ENCODE measurements at regions not wholly inside any gene's neighbourhood (a gene's known extent, or its start where the extent isn't known, plus 50 kb on each side); places are given as distances from the start of the nearest gene placed in this dataset.

DNA sequence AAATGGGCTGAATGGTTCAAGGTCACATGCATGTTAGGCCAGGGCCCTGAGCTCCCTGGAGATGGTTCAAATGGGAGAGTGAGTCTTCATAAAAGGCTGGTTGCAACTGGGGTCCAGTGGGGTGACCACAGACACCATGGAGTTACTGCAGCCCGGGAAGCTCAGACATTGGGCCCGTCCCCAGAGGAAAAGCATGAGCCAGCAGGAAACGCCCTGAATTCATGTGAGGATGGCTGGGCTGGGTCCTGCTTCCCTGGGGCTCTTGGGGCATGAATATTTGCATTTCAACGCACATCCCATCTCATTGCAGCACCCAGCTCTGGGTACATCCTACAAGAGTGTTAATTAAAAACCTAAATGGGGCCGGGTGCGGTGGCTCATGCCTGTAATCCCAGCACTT lies 549.0 kb downstream of the TCERG1L start:
- H3K4me3 ChIP-seq (ENCODE audit: low read depth, low read length, poor library complexity, severe bottlenecking) = no peak overlapping the region
- no peaks in the 10 kb centered on the region for H3K9me3 ChIP-seq (ENCODE audit: low read depth, low read length, poor library complexity, severe bottlenecking)
- intact Hi-C loops (cut with micrococcal nuclease; ENCODE audit: unreplicated experiment) = no loop called here
- no TSS peak for BruUV-seq (replicated peaks)
- no peak for TF ChIP-seq EZH2 (IDR thresholded peaks at IDR 0.05; ENCODE audit: borderline replicate concordance, low read depth, low read length, poor library complexity, severe bottlenecking)
- TF ChIP-seq, protein P1, sequence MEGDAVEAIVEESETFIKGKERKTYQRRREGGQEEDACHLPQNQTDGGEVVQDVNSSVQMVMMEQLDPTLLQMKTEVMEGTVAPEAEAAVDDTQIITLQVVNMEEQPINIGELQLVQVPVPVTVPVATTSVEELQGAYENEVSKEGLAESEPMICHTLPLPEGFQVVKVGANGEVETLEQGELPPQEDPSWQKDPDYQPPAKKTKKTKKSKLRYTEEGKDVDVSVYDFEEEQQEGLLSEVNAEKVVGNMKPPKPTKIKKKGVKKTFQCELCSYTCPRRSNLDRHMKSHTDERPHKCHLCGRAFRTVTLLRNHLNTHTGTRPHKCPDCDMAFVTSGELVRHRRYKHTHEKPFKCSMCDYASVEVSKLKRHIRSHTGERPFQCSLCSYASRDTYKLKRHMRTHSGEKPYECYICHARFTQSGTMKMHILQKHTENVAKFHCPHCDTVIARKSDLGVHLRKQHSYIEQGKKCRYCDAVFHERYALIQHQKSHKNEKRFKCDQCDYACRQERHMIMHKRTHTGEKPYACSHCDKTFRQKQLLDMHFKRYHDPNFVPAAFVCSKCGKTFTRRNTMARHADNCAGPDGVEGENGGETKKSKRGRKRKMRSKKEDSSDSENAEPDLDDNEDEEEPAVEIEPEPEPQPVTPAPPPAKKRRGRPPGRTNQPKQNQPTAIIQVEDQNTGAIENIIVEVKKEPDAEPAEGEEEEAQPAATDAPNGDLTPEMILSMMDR (conservative IDR thresholded peaks at IDR 0.05; ENCODE audit: low read depth, low read length) = no peak
- ChIA-PET CTCF (no interaction called here), POLR2A (ENCODE audit: low non-redundant PET) (no interaction called here)
- H3K36me3 ChIP-seq (ENCODE audit: insufficient read depth, low read length, poor library complexity, severe bottlenecking) = no peaks in the 10 kb centered on the region
- no peak for DNase-seq (ENCODE audit: low spot score)
- no peaks in the 10 kb centered on the region for H3K27me3 ChIP-seq (replicated peaks; ENCODE audit: insufficient read depth, low read depth, low read length, poor library complexity)
- peak overlapping the region; percentile 30 for H3K27ac ChIP-seq (ENCODE audit: low read depth, low read length, poor library complexity, severe bottlenecking)
- H3K4me1 ChIP-seq (ENCODE audit: insufficient read depth, low read length, poor library complexity, severe bottlenecking) = peaks cover 13% of the 10 kb centered on the region

DNA sequence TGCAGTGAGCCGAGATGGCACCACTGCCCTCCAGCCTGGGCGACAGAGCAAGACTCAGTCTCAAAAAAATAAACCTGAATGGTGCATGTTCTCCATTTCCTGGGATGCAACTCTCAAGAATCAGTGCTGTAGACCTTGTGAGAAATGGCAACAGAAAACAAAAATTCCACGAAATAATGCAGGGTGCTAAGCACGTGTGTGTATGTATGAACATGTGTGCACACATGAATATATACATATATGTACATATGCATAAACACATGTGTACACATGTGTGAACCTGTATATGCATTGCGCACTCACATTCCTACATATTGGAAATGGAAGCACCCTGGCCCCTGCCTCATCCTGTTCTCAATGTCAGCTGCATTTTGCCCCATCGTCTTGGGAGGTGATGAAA lies 548.5 kb downstream of the TCERG1L start:
- no peaks in the 10 kb centered on the region for H3K36me3 ChIP-seq (ENCODE audit: insufficient read depth, low read length, poor library complexity, severe bottlenecking)
- no TSS peak for BruUV-seq (replicated peaks)
- peaks cover 7% of the 10 kb centered on the region for H3K4me1 ChIP-seq (ENCODE audit: insufficient read depth, low read length, poor library complexity, severe bottlenecking)
- ChIA-PET CTCF (no interaction called here), POLR2A (ENCODE audit: low non-redundant PET) (no interaction called here)
- no peak overlapping the region for H3K27ac ChIP-seq (ENCODE audit: low read depth, low read length, poor library complexity, severe bottlenecking)
- no peaks in the 10 kb centered on the region for H3K27me3 ChIP-seq (replicated peaks; ENCODE audit: insufficient read depth, low read depth, low read length, poor library complexity)
- intact Hi-C loops (cut with micrococcal nuclease; ENCODE audit: unreplicated experiment) = no loop called here
- DNase-seq (ENCODE audit: low spot score) = no peak
- no peaks in the 10 kb centered on the region for H3K9me3 ChIP-seq (ENCODE audit: low read depth, low read length, poor library complexity, severe bottlenecking)
- no peak overlapping the region for H3K4me3 ChIP-seq (ENCODE audit: low read depth, low read length, poor library complexity, severe bottlenecking)
- TF ChIP-seq, protein P1 (conservative IDR thresholded peaks at IDR 0.05; ENCODE audit: low read depth, low read length) = no peak

DNA sequence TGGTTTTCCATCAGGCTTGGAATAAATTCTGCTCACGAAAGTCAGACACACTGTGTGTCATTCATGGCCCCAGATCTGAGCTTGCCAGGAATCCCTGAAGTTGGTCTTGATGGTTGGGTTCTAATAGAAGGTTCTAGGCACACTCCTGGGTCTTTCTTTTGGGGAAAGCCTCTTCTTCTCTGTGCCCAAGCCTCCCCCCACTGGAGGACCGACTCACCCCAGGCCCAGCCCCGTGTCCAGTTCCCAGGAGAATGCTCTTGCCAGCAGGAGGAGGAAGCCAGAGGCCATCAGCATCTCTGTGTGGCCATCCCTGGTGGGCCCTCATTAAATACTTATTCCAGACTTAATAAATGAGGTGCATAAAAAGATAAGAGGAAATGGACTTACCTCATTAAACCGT lies 548.0 kb downstream of the TCERG1L start:
- H3K27ac ChIP-seq (ENCODE audit: low read depth, low read length, poor library complexity, severe bottlenecking) = no peak overlapping the region

More for the DNA sequence above, 548.0 kb downstream of the TCERG1L start:
- POLR2A ChIA-PET (ENCODE audit: low non-redundant PET) = no interaction called here
- H3K4me1 ChIP-seq (ENCODE audit: insufficient read depth, low read length, poor library complexity, severe bottlenecking) = peaks cover 3% of the 10 kb centered on the region
- BruUV-seq (replicated peaks) = no TSS peak
- no peaks in the 10 kb centered on the region for H3K9me3 ChIP-seq (ENCODE audit: low read depth, low read length, poor library complexity, severe bottlenecking)
- H3K4me3 ChIP-seq (ENCODE audit: low read depth, low read length, poor library complexity, severe bottlenecking) = no peak overlapping the region
- no peaks in the 10 kb centered on the region for H3K36me3 ChIP-seq (ENCODE audit: insufficient read depth, low read length, poor library complexity, severe bottlenecking)
- H3K27me3 ChIP-seq (replicated peaks; ENCODE audit: insufficient read depth, low read depth, low read length, poor library complexity) = no peaks in the 10 kb centered on the region
- CTCF ChIA-PET = no interaction called here
- intact Hi-C loops (cut with micrococcal nuclease; ENCODE audit: unreplicated experiment) = no loop called here
- DNase-seq (ENCODE audit: low spot score) = no peak
- no peak for TF ChIP-seq EZH2 (IDR thresholded peaks at IDR 0.05; ENCODE audit: borderline replicate concordance, low read depth, low read length, poor library complexity, severe bottlenecking)
- TF ChIP-seq, protein P1 (conservative IDR thresholded peaks at IDR 0.05; ENCODE audit: low read depth, low read length) = no peak

Data from A673 (cell line).